HL-60 (cell line): ENCODE measurements at regions not wholly inside any gene's neighbourhood (a gene's known extent, or its start where the extent isn't known, plus 50 kb on each side); places are given as distances from the start of the nearest gene placed in this dataset.

Source experiments
- DNase-seq, 2 experiments: peaks; one replicate each; pipeline ENCODE4 v3.0.0-alpha.2; 2010 to 2020; ENCODE audit warnings: low read depth in 1 of 2, low spot score in 1 of 2
- H3K27ac ChIP-seq: fragments of 250-450 bp; sonication (Bioruptor Pico); replicated peaks from 2 replicates; pipeline ENCODE4 v1.5.1; 2020; ENCODE audit warnings: mild to moderate bottlenecking, moderate library complexity
- H3K27me3 ChIP-seq: fragments of 250-450 bp; sonication (Bioruptor Pico); 2 replicates; pipeline ENCODE4 v1.5.1; 2021; ENCODE audit warnings: mild to moderate bottlenecking, moderate library complexity; ENCODE audit not compliant: insufficient read depth, poor library complexity, severe bottlenecking
- H3K4me3 ChIP-seq: replicated peaks from 2 replicates; pipeline ENCODE4 v1.5.1; 2011; ENCODE audit warnings: mild to moderate bottlenecking, control low read depth, low read length; ENCODE audit not compliant: insufficient read depth
- GABPA ChIP-seq: IDR thresholded peaks from 2 replicates; pipeline ENCODE4 v1.6.1; 2012; ENCODE audit warnings: low read depth
- POLR2AphosphoS5 ChIP-seq: IDR thresholded peaks from 2 replicates; pipeline ENCODE4 v1.6.1; 2012; ENCODE audit warnings: low read depth
- REST ChIP-seq: IDR thresholded peaks from 2 replicates; pipeline ENCODE4 v1.6.1; 2012; ENCODE audit warnings: low read depth; ENCODE audit not compliant: insufficient replicate concordance
- SPI1 ChIP-seq: IDR thresholded peaks from 2 replicates; pipeline ENCODE4 v1.6.1; 2012; ENCODE audit warnings: low read depth, mild to moderate bottlenecking, borderline replicate concordance
- TF ChIP-seq, protein P1 (sequence below): IDR thresholded peaks from one replicate; pipeline ENCODE4 v1.5.1; 2011; ENCODE audit warnings: low read length, control low read depth, inconsistent platforms; ENCODE audit not compliant: insufficient read depth

DNA sequence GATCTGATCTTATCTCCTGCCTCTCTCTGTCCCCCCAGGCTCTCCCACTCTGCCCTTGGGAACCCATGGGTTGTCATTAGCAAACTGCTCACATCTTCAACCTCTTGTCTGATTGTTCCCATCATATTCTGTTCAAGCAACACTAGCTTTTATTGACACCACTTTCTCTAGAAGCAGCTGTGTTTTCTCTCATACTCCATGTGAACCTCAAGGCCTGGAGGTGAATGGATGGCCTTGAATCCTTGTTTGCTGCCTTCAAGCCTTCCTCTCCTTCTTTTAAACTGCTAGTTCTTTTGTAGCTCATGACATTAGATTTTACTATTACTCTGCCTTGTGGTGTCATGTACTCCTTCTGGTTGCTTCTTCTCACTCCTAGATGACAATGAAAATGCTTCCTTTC lies 149.5 kb upstream of the WDFY3 start:
- Histone ChIP-seq H3K4me3 (no peak overlapping the region), H3K27me3 (no peaks in the 10 kb centered on the region), H3K27ac (no peak overlapping the region)
- no peak for DNase-seq
- TF ChIP-seq REST, result no peak
- TF ChIP-seq SPI1, result no peak
- no peak for TF ChIP-seq POLR2AphosphoS5
- no peak for TF ChIP-seq GABPA
- TF ChIP-seq, protein P1, sequence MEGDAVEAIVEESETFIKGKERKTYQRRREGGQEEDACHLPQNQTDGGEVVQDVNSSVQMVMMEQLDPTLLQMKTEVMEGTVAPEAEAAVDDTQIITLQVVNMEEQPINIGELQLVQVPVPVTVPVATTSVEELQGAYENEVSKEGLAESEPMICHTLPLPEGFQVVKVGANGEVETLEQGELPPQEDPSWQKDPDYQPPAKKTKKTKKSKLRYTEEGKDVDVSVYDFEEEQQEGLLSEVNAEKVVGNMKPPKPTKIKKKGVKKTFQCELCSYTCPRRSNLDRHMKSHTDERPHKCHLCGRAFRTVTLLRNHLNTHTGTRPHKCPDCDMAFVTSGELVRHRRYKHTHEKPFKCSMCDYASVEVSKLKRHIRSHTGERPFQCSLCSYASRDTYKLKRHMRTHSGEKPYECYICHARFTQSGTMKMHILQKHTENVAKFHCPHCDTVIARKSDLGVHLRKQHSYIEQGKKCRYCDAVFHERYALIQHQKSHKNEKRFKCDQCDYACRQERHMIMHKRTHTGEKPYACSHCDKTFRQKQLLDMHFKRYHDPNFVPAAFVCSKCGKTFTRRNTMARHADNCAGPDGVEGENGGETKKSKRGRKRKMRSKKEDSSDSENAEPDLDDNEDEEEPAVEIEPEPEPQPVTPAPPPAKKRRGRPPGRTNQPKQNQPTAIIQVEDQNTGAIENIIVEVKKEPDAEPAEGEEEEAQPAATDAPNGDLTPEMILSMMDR, result no peak

GRCh38 chr4:85125688-85126087 lies 159.2 kb upstream of the WDFY3 start:
- no peak for DNase-seq
- TF ChIP-seq POLR2AphosphoS5 (no peak), SPI1 (no peak), REST (no peak), GABPA (no peak)
- TF ChIP-seq, protein P1, result no peak
- Histone ChIP-seq H3K27me3 (no peaks in the 10 kb centered on the region), H3K27ac (no peak overlapping the region), H3K4me3 (no peak overlapping the region)

DNA sequence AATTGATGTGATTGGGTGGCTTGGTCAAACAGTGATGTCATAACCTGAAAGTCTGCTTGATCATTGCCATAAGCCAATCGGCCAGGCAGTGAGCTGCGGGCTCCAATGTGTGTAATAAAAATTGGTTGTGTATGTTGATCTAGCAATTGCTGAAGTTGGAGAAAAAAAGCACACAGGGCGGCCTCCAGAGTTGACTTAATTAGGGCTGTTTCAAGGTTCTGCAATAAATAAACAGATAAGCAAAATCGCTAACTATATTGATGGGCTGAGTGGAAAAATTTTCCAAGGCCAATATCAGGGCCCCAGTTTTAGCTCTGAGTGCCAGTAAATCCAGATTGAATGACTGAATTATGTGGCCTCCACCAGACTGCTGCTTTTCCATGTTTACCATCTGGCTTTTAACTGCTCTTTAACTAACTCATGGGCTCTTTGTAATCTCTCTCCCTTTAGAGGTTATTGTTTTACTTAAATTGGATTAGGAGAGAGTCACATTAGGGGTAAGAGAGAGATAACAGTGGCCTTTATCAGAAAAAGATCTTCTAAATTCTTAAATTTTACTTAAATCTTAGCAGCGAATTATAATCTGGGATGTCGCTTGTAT lies 160.6 kb upstream of the WDFY3 start:
- no peak for TF ChIP-seq REST
- no peak for TF ChIP-seq GABPA
- no peak for TF ChIP-seq SPI1
- TF ChIP-seq POLR2AphosphoS5, result no peak
- TF ChIP-seq, protein P1, result no peak
- H3K27ac ChIP-seq, result no peak overlapping the region

More for the DNA sequence above, 160.6 kb upstream of the WDFY3 start:
- DNase-seq, result no peak
- no peaks in the 10 kb centered on the region for H3K27me3 ChIP-seq
- no peak overlapping the region for H3K4me3 ChIP-seq
